ENCODE measurements at regions not wholly inside any gene's neighbourhood (a gene's known extent, or its start where the extent isn't known, plus 50 kb on each side); places are given as distances from the start of the nearest gene placed in this dataset.

DNA sequence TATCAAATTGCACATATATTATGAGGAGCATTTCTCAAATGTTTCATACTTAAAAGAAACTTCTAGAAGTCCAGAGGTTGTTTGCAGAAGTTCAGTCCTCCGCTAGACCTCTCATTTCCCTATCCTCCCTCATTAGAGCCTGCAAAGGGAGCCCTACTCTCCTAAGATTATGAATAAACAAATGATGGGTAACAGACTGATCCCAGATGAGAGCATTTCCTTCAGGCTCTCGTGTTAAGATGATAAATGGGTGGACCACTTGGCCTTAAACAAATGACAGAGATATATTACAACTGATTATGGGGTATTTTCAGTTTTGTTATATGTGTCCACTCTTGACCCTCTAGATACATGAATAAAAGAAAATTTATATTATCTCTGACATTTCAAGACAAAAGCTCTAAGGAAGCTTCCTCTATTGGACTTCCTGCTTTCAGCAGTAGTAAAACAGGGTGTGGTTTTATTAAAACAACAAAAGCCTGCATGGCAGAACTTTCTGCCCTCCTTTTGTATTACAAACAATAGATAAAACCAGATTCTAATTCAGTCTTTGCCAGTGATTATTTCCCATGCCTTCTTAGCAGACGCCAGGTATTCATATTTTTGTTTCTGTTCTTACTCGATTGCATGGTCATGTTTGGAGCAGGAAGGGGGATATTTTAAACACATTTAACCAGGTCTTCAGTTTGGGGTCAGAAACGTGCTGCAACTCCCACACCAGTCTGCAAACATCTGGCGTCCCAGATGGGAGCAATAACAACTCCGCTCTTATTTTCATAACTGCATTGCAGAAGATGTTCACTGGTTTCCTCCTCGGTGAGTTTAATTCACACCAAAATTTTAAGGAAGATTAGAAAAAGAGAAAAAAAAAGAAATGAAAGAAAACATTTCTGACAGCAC lies 52.4 kb upstream of the FAM204A start:
- 48% methylated on average over 8 of the region's 8 CpGs for WGBS
- H3K4me3 ChIP-seq (ENCODE audit: low read depth in 1 of 3, low read length in 3 of 3) = no peak overlapping the region
- no peaks in the 10 kb centered on the region for H3K36me3 ChIP-seq (ENCODE audit: control insufficient read depth in 4 of 4, insufficient read depth in 3 of 4, low read depth in 1 of 4, low read length in 3 of 4)
- no peaks in the 10 kb centered on the region for H3K4me1 ChIP-seq (ENCODE audit: control insufficient read depth in 4 of 4, insufficient read depth in 4 of 4, low read length in 3 of 4)
- peaks cover 0 to 10% (median 2%) of the 10 kb centered on the region in 4 donors for H3K27me3 ChIP-seq (ENCODE audit: control insufficient read depth in 4 of 4, insufficient read depth in 4 of 4, low read length in 3 of 4)
- no peak for DNase-seq (ENCODE audit: low spot score)
- no peak overlapping the region for H3K9ac ChIP-seq (ENCODE audit: low read depth in 1 of 2, low read length in 2 of 2)
- TF ChIP-seq NR2F2 (IDR thresholded peaks at IDR 0.05) = no peak
- TF ChIP-seq, protein P1, sequence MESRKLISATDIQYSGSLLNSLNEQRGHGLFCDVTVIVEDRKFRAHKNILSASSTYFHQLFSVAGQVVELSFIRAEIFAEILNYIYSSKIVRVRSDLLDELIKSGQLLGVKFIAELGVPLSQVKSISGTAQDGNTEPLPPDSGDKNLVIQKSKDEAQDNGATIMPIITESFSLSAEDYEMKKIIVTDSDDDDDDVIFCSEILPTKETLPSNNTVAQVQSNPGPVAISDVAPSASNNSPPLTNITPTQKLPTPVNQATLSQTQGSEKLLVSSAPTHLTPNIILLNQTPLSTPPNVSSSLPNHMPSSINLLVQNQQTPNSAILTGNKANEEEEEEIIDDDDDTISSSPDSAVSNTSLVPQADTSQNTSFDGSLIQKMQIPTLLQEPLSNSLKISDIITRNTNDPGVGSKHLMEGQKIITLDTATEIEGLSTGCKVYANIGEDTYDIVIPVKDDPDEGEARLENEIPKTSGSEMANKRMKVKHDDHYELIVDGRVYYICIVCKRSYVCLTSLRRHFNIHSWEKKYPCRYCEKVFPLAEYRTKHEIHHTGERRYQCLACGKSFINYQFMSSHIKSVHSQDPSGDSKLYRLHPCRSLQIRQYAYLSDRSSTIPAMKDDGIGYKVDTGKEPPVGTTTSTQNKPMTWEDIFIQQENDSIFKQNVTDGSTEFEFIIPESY (IDR thresholded peaks at IDR 0.05) = no peak
- no peak for TF ChIP-seq FOXA2 (IDR thresholded peaks at IDR 0.05)
- TF ChIP-seq, protein P2, sequence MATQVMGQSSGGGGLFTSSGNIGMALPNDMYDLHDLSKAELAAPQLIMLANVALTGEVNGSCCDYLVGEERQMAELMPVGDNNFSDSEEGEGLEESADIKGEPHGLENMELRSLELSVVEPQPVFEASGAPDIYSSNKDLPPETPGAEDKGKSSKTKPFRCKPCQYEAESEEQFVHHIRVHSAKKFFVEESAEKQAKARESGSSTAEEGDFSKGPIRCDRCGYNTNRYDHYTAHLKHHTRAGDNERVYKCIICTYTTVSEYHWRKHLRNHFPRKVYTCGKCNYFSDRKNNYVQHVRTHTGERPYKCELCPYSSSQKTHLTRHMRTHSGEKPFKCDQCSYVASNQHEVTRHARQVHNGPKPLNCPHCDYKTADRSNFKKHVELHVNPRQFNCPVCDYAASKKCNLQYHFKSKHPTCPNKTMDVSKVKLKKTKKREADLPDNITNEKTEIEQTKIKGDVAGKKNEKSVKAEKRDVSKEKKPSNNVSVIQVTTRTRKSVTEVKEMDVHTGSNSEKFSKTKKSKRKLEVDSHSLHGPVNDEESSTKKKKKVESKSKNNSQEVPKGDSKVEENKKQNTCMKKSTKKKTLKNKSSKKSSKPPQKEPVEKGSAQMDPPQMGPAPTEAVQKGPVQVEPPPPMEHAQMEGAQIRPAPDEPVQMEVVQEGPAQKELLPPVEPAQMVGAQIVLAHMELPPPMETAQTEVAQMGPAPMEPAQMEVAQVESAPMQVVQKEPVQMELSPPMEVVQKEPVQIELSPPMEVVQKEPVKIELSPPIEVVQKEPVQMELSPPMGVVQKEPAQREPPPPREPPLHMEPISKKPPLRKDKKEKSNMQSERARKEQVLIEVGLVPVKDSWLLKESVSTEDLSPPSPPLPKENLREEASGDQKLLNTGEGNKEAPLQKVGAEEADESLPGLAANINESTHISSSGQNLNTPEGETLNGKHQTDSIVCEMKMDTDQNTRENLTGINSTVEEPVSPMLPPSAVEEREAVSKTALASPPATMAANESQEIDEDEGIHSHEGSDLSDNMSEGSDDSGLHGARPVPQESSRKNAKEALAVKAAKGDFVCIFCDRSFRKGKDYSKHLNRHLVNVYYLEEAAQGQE (IDR thresholded peaks at IDR 0.05) = no peak
- no peak for TF ChIP-seq RAD21 (IDR thresholded peaks at IDR 0.05)
- TF ChIP-seq YY1 (IDR thresholded peaks at IDR 0.05) = no peak
- no peak for TF ChIP-seq GABPA (IDR thresholded peaks at IDR 0.05 in 1 of 2, conservative IDR thresholded peaks at IDR 0.05 in 1 of 2)
- TF ChIP-seq RXRA (IDR thresholded peaks at IDR 0.05) = no peak
- no peak for TF ChIP-seq EGR1 (IDR thresholded peaks at IDR 0.05; ENCODE audit: low read depth in 2 of 2)
- TF ChIP-seq, protein P3, sequence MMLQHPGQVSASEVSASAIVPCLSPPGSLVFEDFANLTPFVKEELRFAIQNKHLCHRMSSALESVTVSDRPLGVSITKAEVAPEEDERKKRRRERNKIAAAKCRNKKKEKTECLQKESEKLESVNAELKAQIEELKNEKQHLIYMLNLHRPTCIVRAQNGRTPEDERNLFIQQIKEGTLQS (IDR thresholded peaks at IDR 0.05) = no peak
- TF ChIP-seq JUND (IDR thresholded peaks at IDR 0.05) = no peak
- no peak for TF ChIP-seq SP1 (IDR thresholded peaks at IDR 0.05)
- no peak for TF ChIP-seq HNF4A (conservative IDR thresholded peaks at IDR 0.05)
- TF ChIP-seq FOXA1 (IDR thresholded peaks at IDR 0.05) = no peak
- TF ChIP-seq, protein P4, sequence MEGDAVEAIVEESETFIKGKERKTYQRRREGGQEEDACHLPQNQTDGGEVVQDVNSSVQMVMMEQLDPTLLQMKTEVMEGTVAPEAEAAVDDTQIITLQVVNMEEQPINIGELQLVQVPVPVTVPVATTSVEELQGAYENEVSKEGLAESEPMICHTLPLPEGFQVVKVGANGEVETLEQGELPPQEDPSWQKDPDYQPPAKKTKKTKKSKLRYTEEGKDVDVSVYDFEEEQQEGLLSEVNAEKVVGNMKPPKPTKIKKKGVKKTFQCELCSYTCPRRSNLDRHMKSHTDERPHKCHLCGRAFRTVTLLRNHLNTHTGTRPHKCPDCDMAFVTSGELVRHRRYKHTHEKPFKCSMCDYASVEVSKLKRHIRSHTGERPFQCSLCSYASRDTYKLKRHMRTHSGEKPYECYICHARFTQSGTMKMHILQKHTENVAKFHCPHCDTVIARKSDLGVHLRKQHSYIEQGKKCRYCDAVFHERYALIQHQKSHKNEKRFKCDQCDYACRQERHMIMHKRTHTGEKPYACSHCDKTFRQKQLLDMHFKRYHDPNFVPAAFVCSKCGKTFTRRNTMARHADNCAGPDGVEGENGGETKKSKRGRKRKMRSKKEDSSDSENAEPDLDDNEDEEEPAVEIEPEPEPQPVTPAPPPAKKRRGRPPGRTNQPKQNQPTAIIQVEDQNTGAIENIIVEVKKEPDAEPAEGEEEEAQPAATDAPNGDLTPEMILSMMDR (IDR thresholded peaks at IDR 0.05; ENCODE audit: low read depth, low read length, missing input control) = no peak
- peaks cover 0 to 5% (median 0%) of the 10 kb centered on the region in 4 donors for H3K9me3 ChIP-seq (ENCODE audit: control insufficient read depth in 4 of 4, low read length in 3 of 4)
- H3K27ac ChIP-seq (ENCODE audit: low read depth in 1 of 2, low read length in 2 of 2) = no peak overlapping the region
